HCT116 (cell line): ENCODE measurements at regions not wholly inside any gene's neighbourhood (a gene's known extent, or its start where the extent isn't known, plus 50 kb on each side); places are given as distances from the start of the nearest gene placed in this dataset.

Experiments used
- ATAC-seq: fragments of 200-7000 bp; cut with Tn5 transposase; 2 replicates; pipeline ENCODE4 v1.9.1; 2020; ENCODE audit warnings: mild to moderate bottlenecking, moderate library complexity
- BruUV-seq: library from RNA; stranded (reverse); fragments of 400-500 nt; replicated peaks from 2 replicates; lab custom pipeline; 2021; lab: Mats Ljungman, UMichigan
- CTCF ChIA-PET: fragments of 300-600 bp; sonication (Branson Sonifier 250); formaldehyde crosslinking; loops from one replicate; lab custom pipeline; 2021; ENCODE audit warnings: antibody characterized with exemption; lab: Charles Lee
- POLR2A ChIA-PET: fragments of 300-600, 350-600 bp; sonication (Branson Sonifier 250); formaldehyde crosslinking; loops from one replicate; lab custom pipeline; 2021; ENCODE audit warnings: antibody characterized with exemption; lab: Charles Lee
- RAD21 ChIA-PET, 2 experiments: fragments of 300-600 bp; sonication (Branson Sonifier 250); formaldehyde crosslinking; loops; one replicate each; lab custom pipeline; 2023; ENCODE audit warnings: low total read pairs in 2 of 2; ENCODE audit not compliant: uncharacterized antibody in 2 of 2, unreplicated experiment in 2 of 2, low non-redundant PET in 1 of 2; lab: Charles Lee
- DNase-seq: peaks from one replicate; pipeline ENCODE4 v3.0.0-alpha.2; 2010; ENCODE audit warnings: low read depth, low spot score
- H2AFZ ChIP-seq: fragments of 200-600 bp; shearing (Covaris generic), sonication (generic); 2 replicates; pipeline ENCODE4 v1.6.1; 2017; ENCODE audit warnings: low read depth, mixed run types, mixed read lengths, antibody characterized with exemption, low read length; ENCODE audit not compliant: poor library complexity, severe bottlenecking
- H3K27ac ChIP-seq: 2 replicates; pipeline ENCODE4 v1.5.1; 2012; ENCODE audit warnings: low read depth, low read length
- H3K27me3 ChIP-seq: fragments of 200-600 bp; sonication (generic); 2 replicates; pipeline ENCODE4 v1.6.1; 2016; ENCODE audit warnings: mixed run types, low read length, mixed read lengths; ENCODE audit not compliant: insufficient read depth
- H3K36me3 ChIP-seq, 2 experiments: fragments of 200-500 bp in 1 of 2; fragments of 200-600 bp in 1 of 2; sonication (Bioruptor generic) in 1 of 2; sonication (generic) in 1 of 2; 2 replicates each; pipeline versions ENCODE4 v1.5.1 to v1.6.1; 2014 to 2016; ENCODE audit warnings: low read length in 2 of 2, inconsistent platforms in 1 of 2, mixed read lengths in 1 of 2, mixed run types in 1 of 2; ENCODE audit not compliant: insufficient read depth in 2 of 2, control insufficient read depth in 1 of 2
- H3K4me1 ChIP-seq, 2 experiments: fragments of 200-600 bp in 1 of 2; sonication (generic) in 1 of 2; 2 replicates each; pipeline versions ENCODE4 v1.5.1 to v1.6.1; 2012 to 2017; ENCODE audit warnings: low read length in 2 of 2, inconsistent platforms in 1 of 2, mild to moderate bottlenecking in 1 of 2, mixed read lengths in 1 of 2, mixed run types in 1 of 2, moderate library complexity in 1 of 2; ENCODE audit not compliant: insufficient read depth in 2 of 2, control insufficient read depth in 1 of 2
- H3K4me2 ChIP-seq: fragments of 200-600 bp; sonication (generic); 2 replicates; pipeline ENCODE4 v1.6.1; 2017; ENCODE audit warnings: mixed run types, low read length, mixed read lengths
- H3K4me3 ChIP-seq, 2 experiments: fragments of 200-600 bp in 1 of 2; sonication (generic) in 1 of 2; replicated peaks in 1 of 2; 2 replicates each; pipeline ENCODE4 v1.5.1; 2011 to 2016; ENCODE audit warnings: low read length in 2 of 2, control low read depth in 1 of 2, low read depth in 1 of 2, mild to moderate bottlenecking in 1 of 2, mixed read lengths in 1 of 2, mixed run types in 1 of 2
- H3K79me2 ChIP-seq: fragments of 200-600 bp; sonication (generic); 2 replicates; pipeline ENCODE4 v1.6.1; 2017; ENCODE audit warnings: mild to moderate bottlenecking, mixed run types, low read length, moderate library complexity, mixed read lengths; ENCODE audit not compliant: insufficient read depth
- H3K9ac ChIP-seq: fragments of 200-600 bp; sonication (generic); 2 replicates; pipeline ENCODE4 v1.6.1; 2016; ENCODE audit warnings: low read length, mixed read lengths
- H3K9me2 ChIP-seq: fragments of 200-600 bp; sonication (generic), shearing (Covaris generic); 2 replicates; pipeline ENCODE4 v1.6.1; 2017; ENCODE audit warnings: mixed run types, mild to moderate bottlenecking, moderate library complexity; ENCODE audit not compliant: insufficient read depth
- H3K9me3 ChIP-seq, 2 experiments: fragments of 200-500 bp in 1 of 2; fragments of 200-600 bp in 1 of 2; sonication (Bioruptor generic) in 1 of 2; sonication (generic) in 1 of 2; 2 replicates each; pipeline ENCODE4 v1.6.1; 2014 to 2017; ENCODE audit warnings: low read length in 2 of 2, mixed read lengths in 2 of 2, inconsistent platforms in 1 of 2, low read depth in 1 of 2, mild to moderate bottlenecking in 1 of 2, mixed run types in 1 of 2, moderate library complexity in 1 of 2; ENCODE audit not compliant: control insufficient read depth in 1 of 2, insufficient read depth in 1 of 2
- H4K20me1 ChIP-seq: fragments of 200-600 bp; sonication (generic), shearing (Covaris generic); 2 replicates; pipeline ENCODE4 v1.6.1; 2017; ENCODE audit warnings: mixed run types, mild to moderate bottlenecking, moderate library complexity; ENCODE audit not compliant: insufficient read depth
- CEBPB ChIP-seq: IDR thresholded peaks from 2 replicates; pipeline ENCODE4 v1.6.1; 2012; ENCODE audit warnings: low read depth
- EGR1 ChIP-seq: IDR thresholded peaks from 2 replicates; pipeline ENCODE4 v1.6.1; 2012; ENCODE audit warnings: low read depth
- EZH2 ChIP-seq: fragments of 200-600 bp; sonication (generic); IDR thresholded peaks from 2 replicates; pipeline ENCODE4 v1.6.1; 2017; ENCODE audit warnings: antibody characterized with exemption, mixed run types
- POLR2AphosphoS5 ChIP-seq: IDR thresholded peaks from 2 replicates; pipeline ENCODE4 v1.6.1; 2011; ENCODE audit warnings: mild to moderate bottlenecking, low read depth, low read length, moderate library complexity
- SIN3A ChIP-seq: IDR thresholded peaks from 2 replicates; pipeline ENCODE4 v1.6.1; 2012; ENCODE audit warnings: low read depth
- YY1 ChIP-seq: IDR thresholded peaks from 2 replicates; pipeline ENCODE4 v1.6.1; 2011; ENCODE audit warnings: low read length, low read depth, moderate library complexity, mild to moderate bottlenecking; ENCODE audit not compliant: insufficient replicate concordance; ENCODE audit errors: extremely low read depth
- ZFX ChIP-seq: fragments of 450-650 bp; IDR thresholded peaks from 2 replicates; pipeline ENCODE4 v1.6.1; 2017
- intact Hi-C: fragments of 100-400 bp; cut with micrococcal nuclease; formaldehyde crosslinking; loops from 2 replicates; pipeline ENCODE4 v1.10.0; 2022
- TF ChIP-seq, protein P1 (sequence below): IDR thresholded peaks from 2 replicates; pipeline ENCODE4 v1.6.1; 2012; ENCODE audit warnings: low read depth
- TF ChIP-seq, protein P2 (sequence below): IDR thresholded peaks from 2 replicates; pipeline ENCODE4 v1.6.1; 2012

DNA sequence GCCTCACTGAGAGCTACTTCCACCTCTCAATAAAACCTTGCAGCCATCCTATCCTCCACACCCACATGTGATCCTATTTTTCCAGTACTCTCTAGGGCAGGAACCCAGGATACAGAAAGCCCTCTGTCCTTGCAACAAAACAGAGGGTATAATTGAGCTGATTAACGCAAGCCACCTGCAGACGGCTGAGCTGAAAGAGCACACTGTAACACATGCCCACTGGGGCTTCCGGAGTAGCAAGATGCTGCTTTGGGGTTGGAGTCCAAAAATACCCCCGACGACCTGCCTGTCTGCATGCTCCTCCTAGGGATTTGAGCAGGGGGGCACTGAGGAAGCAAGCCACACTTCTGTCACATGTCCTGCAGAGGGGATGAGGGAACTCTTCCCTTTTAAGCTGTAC lies 401.1 kb upstream of the FOXG1 start:
- H3K9me3 ChIP-seq, result peaks cover 23 to 31% of the 10 kb centered on the region in 2 experiments; a peak in 3 of 4 replicates
- H3K27ac ChIP-seq, result no peak overlapping the region
- RAD21 ChIA-PET, result no interaction called here
- intact Hi-C loops, result no loop called here
- TF ChIP-seq CEBPB, result no peak
- TF ChIP-seq, protein P1, sequence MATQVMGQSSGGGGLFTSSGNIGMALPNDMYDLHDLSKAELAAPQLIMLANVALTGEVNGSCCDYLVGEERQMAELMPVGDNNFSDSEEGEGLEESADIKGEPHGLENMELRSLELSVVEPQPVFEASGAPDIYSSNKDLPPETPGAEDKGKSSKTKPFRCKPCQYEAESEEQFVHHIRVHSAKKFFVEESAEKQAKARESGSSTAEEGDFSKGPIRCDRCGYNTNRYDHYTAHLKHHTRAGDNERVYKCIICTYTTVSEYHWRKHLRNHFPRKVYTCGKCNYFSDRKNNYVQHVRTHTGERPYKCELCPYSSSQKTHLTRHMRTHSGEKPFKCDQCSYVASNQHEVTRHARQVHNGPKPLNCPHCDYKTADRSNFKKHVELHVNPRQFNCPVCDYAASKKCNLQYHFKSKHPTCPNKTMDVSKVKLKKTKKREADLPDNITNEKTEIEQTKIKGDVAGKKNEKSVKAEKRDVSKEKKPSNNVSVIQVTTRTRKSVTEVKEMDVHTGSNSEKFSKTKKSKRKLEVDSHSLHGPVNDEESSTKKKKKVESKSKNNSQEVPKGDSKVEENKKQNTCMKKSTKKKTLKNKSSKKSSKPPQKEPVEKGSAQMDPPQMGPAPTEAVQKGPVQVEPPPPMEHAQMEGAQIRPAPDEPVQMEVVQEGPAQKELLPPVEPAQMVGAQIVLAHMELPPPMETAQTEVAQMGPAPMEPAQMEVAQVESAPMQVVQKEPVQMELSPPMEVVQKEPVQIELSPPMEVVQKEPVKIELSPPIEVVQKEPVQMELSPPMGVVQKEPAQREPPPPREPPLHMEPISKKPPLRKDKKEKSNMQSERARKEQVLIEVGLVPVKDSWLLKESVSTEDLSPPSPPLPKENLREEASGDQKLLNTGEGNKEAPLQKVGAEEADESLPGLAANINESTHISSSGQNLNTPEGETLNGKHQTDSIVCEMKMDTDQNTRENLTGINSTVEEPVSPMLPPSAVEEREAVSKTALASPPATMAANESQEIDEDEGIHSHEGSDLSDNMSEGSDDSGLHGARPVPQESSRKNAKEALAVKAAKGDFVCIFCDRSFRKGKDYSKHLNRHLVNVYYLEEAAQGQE, result no peak
- no peak for TF ChIP-seq YY1
- no peak for TF ChIP-seq POLR2AphosphoS5
- TF ChIP-seq, protein P2, sequence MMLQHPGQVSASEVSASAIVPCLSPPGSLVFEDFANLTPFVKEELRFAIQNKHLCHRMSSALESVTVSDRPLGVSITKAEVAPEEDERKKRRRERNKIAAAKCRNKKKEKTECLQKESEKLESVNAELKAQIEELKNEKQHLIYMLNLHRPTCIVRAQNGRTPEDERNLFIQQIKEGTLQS, result no peak
- TF ChIP-seq EZH2, result no peak
- TF ChIP-seq ZFX, result no peak
- no peak for TF ChIP-seq SIN3A
- TF ChIP-seq EGR1, result no peak
- TF ChIP-seq, all 23 proteins: peak for 0
- no peak overlapping the region for H2AFZ ChIP-seq
- H3K4me1 ChIP-seq, result no peaks in the 10 kb centered on the region
- no peaks in the 10 kb centered on the region for H3K27me3 ChIP-seq
- ChIA-PET CTCF (no interaction called here), POLR2A (no interaction called here)
- DNase-seq (no peak), ATAC-seq (no peak)
- no peak overlapping the region for H3K9ac ChIP-seq
- BruUV-seq, result no TSS peak
- H3K4me3 ChIP-seq, result no peak overlapping the region
- H3K36me3 ChIP-seq, result no peaks in the 10 kb centered on the region
- no peak overlapping the region for H3K4me2 ChIP-seq
- H3K79me2 ChIP-seq, result no peaks in the 10 kb centered on the region
- H3K9me2 ChIP-seq, result no peaks in the 10 kb centered on the region
- H4K20me1 ChIP-seq, result no peaks in the 10 kb centered on the region
